ENCODE measurements at regions not wholly inside any gene's neighbourhood (a gene's known extent, or its start where the extent isn't known, plus 50 kb on each side); places are given as distances from the start of the nearest gene placed in this dataset.

DNA sequence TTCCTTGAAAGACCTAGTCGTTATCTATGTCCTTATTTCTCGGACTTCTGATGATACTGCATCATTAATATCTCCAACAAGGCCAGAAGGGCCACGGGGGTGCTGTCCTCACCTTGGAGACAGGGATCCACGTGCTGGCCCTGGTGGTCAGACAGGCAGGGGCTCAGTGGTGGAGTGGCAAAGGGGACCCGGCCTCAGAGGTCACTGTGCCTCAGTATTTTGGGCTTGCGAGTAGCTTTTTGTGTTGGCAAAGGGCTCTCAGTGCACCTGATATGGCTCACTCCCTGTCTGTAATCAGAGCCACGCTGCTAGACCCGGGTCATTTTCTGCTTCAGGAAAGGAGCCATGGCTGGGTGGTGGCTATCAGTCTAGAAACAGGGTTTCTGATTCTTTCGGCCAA is 135.1 kb downstream of the GADD45G start:
- TF ChIP-seq CTCF (IDR thresholded peaks at IDR 0.05): no peak
- TF ChIP-seq POLR2A (IDR thresholded peaks at IDR 0.05): no peak

Data from testis (tissue), 2 donors.